Sigmoid colon (tissue), 3 donors: ENCODE measurements at regions not wholly inside any gene's neighbourhood (a gene's known extent, or its start where the extent isn't known, plus 50 kb on each side); places are given as distances from the start of the nearest gene placed in this dataset.

Experiments
- CTCF ChIP-seq, 4 experiments: fragments of 450-650 bp in 3 of 4; fragments of 200-600 bp in 1 of 4; IDR thresholded peaks; one replicate each; pipeline ENCODE4 v1.5.1; 2016 to 2019; ENCODE audit warnings: antibody characterized with exemption in 4 of 4, mild to moderate bottlenecking in 3 of 4, moderate library complexity in 2 of 4
- POLR2A ChIP-seq, 2 donors: fragments of 450-650 bp; IDR thresholded peaks; one replicate each; pipeline ENCODE4 v1.6.1; 2016; ENCODE audit warnings: antibody characterized with exemption in 2 of 2, mild to moderate bottlenecking in 2 of 2, moderate library complexity in 2 of 2

- TF ChIP-seq CTCF (IDR thresholded peaks at IDR 0.05) (no peak), POLR2A (IDR thresholded peaks at IDR 0.05) (no peak)
Observed at GRCh38 chr7:126236261-126236660, 1016.5 kb downstream of the GRM8 start.
